GM10266 (cell line): ENCODE measurements at regions not wholly inside any gene's neighbourhood (a gene's known extent, or its start where the extent isn't known, plus 50 kb on each side); places are given as distances from the start of the nearest gene placed in this dataset.

Source experiments
- DNase-seq: peaks from one replicate; pipeline ENCODE4 v3.0.0; 2012; ENCODE audit errors: extremely low spot score
- CTCF ChIP-seq: IDR thresholded peaks from 2 replicates; pipeline ENCODE4 v1.5.1; 2012; ENCODE audit warnings: mild to moderate bottlenecking, low read depth; ENCODE audit not compliant: control insufficient read depth, insufficient read depth; ENCODE audit errors: missing control alignments

- DNase-seq, result no peak
- no peak for TF ChIP-seq CTCF
Measured at GRCh38 chr4:83831588-83831987, 295.7 kb downstream of the GPAT3 start.

- TF ChIP-seq CTCF, result no peak
- DNase-seq, result no peak
Measured at GRCh38 chr4:83830138-83830888, 294.4 kb downstream of the GPAT3 start.

GRCh38 chr4:83828601-83829000 lies 292.7 kb downstream of the GPAT3 start:
- TF ChIP-seq CTCF, result no peak
- no peak for DNase-seq

- no peak for TF ChIP-seq CTCF
- DNase-seq, result no peak
Measured at GRCh38 chr4:83821493-83821892, 285.6 kb downstream of the GPAT3 start.

GRCh38 chr4:83819582-83819981 lies 283.7 kb downstream of the GPAT3 start:
- no peak for TF ChIP-seq CTCF
- no peak for DNase-seq

- DNase-seq, result no peak
- no peak for TF ChIP-seq CTCF
Measured at GRCh38 chr4:83810428-83810827, 274.5 kb downstream of the GPAT3 start.

- no peak for DNase-seq
- TF ChIP-seq CTCF, result no peak
Measured at GRCh38 chr4:83809581-83809980, 273.7 kb downstream of the GPAT3 start.
